ENCODE measurements at regions not wholly inside any gene's neighbourhood (a gene's known extent, or its start where the extent isn't known, plus 50 kb on each side); places are given as distances from the start of the nearest gene placed in this dataset.

DNA sequence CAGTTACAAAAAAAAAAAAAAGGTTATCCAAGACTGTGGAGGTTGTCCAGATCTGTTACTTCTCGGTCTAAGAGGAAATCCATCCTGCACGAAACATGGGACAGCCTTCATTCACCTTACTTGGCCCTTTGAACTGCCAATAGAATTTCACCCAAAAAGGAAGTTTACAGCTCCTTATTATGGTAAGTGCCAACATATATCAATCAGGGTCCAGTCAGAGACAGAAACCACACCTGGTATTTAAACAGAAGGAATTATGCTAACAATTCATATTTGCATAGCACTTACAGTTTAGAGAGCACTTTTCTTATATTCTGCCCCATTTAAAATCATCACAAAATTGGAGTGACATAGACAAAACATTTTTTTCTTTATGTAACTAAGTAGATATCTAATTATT is 93.6 kb upstream of the PTPN3 start:
- Mint-ChIP-seq H3K27me3 (ENCODE audit: unreplicated experiment) (peaks cover 10% of the 10 kb centered on the region), H3K4me3 (ENCODE audit: unreplicated experiment) (no peak overlapping the region), H3K4me1 (ENCODE audit: unreplicated experiment) (no peaks in the 10 kb centered on the region), H3K9me3 (ENCODE audit: unreplicated experiment) (peaks cover 10% of the 10 kb centered on the region), H3K27ac (ENCODE audit: unreplicated experiment) (no peak overlapping the region), H3K36me3 (ENCODE audit: unreplicated experiment) (no peaks in the 10 kb centered on the region)
- DNase-seq (ENCODE audit: extremely low spot score, unreplicated experiment), result no peak
- TF ChIP-seq, protein P1, sequence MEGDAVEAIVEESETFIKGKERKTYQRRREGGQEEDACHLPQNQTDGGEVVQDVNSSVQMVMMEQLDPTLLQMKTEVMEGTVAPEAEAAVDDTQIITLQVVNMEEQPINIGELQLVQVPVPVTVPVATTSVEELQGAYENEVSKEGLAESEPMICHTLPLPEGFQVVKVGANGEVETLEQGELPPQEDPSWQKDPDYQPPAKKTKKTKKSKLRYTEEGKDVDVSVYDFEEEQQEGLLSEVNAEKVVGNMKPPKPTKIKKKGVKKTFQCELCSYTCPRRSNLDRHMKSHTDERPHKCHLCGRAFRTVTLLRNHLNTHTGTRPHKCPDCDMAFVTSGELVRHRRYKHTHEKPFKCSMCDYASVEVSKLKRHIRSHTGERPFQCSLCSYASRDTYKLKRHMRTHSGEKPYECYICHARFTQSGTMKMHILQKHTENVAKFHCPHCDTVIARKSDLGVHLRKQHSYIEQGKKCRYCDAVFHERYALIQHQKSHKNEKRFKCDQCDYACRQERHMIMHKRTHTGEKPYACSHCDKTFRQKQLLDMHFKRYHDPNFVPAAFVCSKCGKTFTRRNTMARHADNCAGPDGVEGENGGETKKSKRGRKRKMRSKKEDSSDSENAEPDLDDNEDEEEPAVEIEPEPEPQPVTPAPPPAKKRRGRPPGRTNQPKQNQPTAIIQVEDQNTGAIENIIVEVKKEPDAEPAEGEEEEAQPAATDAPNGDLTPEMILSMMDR (IDR thresholded peaks at IDR 0.05), result no peak

DNA sequence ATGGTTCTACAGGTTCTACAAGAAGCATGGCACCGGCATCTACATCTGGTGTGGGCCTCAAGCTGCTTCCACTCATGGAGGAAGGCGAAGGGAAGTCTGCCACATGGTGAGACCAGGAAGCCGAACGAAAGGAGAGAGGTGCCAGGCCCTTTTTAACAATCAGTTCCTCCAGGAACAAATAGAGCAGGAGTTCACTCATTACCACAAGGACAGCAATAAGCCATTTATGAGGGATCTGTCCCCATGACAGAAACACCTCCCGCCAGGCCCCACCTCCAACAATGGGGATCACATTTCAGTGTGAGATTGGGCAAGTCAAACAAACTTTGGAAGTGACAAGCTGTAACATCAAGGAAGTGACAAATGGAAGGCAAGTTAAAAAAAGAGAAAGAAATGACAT is 95.5 kb upstream of the PTPN3 start:
- H3K27ac Mint-ChIP-seq (ENCODE audit: unreplicated experiment), result no peak overlapping the region
- TF ChIP-seq, protein P1 (IDR thresholded peaks at IDR 0.05), result no peak
- no peaks in the 10 kb centered on the region for H3K36me3 Mint-ChIP-seq (ENCODE audit: unreplicated experiment)
- no peak for DNase-seq (ENCODE audit: extremely low spot score, unreplicated experiment)
- H3K9me3 Mint-ChIP-seq (ENCODE audit: unreplicated experiment), result peaks cover 10% of the 10 kb centered on the region
- H3K4me3 Mint-ChIP-seq (ENCODE audit: unreplicated experiment), result no peak overlapping the region
- H3K27me3 Mint-ChIP-seq (ENCODE audit: unreplicated experiment), result peaks cover 5% of the 10 kb centered on the region
- no peaks in the 10 kb centered on the region for H3K4me1 Mint-ChIP-seq (ENCODE audit: unreplicated experiment)

DNA sequence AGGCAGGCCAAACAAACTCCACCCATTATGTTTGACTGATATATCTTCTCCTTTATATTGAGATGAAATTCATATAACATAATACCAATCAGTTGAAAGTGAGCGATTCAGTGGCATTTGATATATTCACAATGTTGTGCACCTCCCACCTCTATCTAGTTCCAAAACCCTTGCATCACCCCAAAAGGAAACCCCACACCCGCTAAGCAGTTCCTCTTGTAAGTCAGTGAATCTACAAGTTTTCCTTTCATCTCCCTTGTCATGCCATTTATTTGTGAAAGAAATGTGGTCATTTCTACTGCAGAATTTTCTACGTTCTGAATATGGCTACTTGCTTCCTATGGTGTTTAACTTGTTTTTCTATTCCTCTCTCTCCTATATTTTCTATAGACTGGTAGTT is 99.4 kb upstream of the PTPN3 start:
- Mint-ChIP-seq H3K4me1 (ENCODE audit: unreplicated experiment) (peaks cover 6% of the 10 kb centered on the region), H3K4me3 (ENCODE audit: unreplicated experiment) (no peak overlapping the region), H3K36me3 (ENCODE audit: unreplicated experiment) (no peaks in the 10 kb centered on the region), H3K9me3 (ENCODE audit: unreplicated experiment) (peaks cover 8% of the 10 kb centered on the region), H3K27ac (ENCODE audit: unreplicated experiment) (no peak overlapping the region), H3K27me3 (ENCODE audit: unreplicated experiment) (peaks cover 10% of the 10 kb centered on the region)
- TF ChIP-seq, protein P1 (IDR thresholded peaks at IDR 0.05), result no peak
- DNase-seq (ENCODE audit: extremely low spot score, unreplicated experiment), result no peak

DNA sequence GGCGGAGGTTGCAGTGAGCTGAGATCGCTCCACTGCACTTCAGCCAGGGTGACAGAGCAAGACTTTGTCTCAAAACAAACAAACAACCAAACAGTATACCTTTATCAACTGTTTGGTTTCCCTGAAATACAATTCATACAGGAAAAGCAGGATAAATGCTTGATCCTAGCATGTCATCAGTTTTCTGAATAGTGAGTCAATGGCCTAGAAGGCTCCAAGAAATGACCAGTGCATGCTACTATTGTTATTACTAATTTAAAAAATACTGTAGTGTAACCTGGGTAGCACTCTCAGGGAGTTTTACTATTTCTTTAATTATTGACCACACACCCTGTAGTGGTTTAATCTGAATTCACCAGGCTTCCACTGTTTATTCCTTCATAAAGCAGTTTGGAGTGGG is 101.0 kb upstream of the PTPN3 start:
- DNase-seq (ENCODE audit: extremely low spot score, unreplicated experiment), result no peak
- no peaks in the 10 kb centered on the region for H3K36me3 Mint-ChIP-seq (ENCODE audit: unreplicated experiment)
- TF ChIP-seq, protein P1 (IDR thresholded peaks at IDR 0.05), result no peak

DNA sequence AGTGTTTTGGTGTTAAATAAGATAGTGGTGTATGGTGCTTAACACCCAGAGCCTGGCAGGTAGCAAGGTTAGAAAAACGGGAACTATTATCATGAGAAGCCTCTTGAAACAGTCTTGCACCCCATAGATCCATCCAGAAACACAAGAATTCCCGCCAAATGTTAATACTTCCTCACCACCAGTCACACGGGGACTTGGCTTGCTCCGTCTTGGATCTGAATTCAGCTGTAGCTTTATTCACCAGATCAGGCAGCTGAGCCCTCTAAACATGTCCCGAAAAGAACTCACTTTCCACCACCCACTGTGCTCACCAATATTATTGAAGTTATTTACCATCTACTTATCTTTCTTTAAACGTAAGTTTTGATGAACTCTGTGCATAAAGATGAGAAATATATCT is 101.6 kb upstream of the PTPN3 start:
- Mint-ChIP-seq H3K4me3 (ENCODE audit: unreplicated experiment) (no peak overlapping the region), H3K9me3 (ENCODE audit: unreplicated experiment) (peaks cover 8% of the 10 kb centered on the region), H3K36me3 (ENCODE audit: unreplicated experiment) (no peaks in the 10 kb centered on the region), H3K27ac (ENCODE audit: unreplicated experiment) (no peak overlapping the region), H3K27me3 (ENCODE audit: unreplicated experiment) (peaks cover 19% of the 10 kb centered on the region), H3K4me1 (ENCODE audit: unreplicated experiment) (peaks cover 6% of the 10 kb centered on the region)
- TF ChIP-seq, protein P1 (IDR thresholded peaks at IDR 0.05), result no peak
- DNase-seq (ENCODE audit: extremely low spot score, unreplicated experiment), result no peak

More for the DNA sequence above, 101.0 kb upstream of the PTPN3 start:
- Mint-ChIP-seq H3K27me3 (ENCODE audit: unreplicated experiment) (peaks cover 19% of the 10 kb centered on the region), H3K4me1 (ENCODE audit: unreplicated experiment) (peaks cover 6% of the 10 kb centered on the region), H3K27ac (ENCODE audit: unreplicated experiment) (no peak overlapping the region), H3K4me3 (ENCODE audit: unreplicated experiment) (no peak overlapping the region), H3K9me3 (ENCODE audit: unreplicated experiment) (peaks cover 8% of the 10 kb centered on the region)
